ELR (cell line): ENCODE measurements at regions not wholly inside any gene's neighbourhood (a gene's known extent, or its start where the extent isn't known, plus 50 kb on each side); places are given as distances from the start of the nearest gene placed in this dataset.

Experiments
- DNase-seq: peaks from one replicate; pipeline ENCODE4 v3.0.0-alpha.2; 2015; ENCODE audit warnings: low read depth

DNA sequence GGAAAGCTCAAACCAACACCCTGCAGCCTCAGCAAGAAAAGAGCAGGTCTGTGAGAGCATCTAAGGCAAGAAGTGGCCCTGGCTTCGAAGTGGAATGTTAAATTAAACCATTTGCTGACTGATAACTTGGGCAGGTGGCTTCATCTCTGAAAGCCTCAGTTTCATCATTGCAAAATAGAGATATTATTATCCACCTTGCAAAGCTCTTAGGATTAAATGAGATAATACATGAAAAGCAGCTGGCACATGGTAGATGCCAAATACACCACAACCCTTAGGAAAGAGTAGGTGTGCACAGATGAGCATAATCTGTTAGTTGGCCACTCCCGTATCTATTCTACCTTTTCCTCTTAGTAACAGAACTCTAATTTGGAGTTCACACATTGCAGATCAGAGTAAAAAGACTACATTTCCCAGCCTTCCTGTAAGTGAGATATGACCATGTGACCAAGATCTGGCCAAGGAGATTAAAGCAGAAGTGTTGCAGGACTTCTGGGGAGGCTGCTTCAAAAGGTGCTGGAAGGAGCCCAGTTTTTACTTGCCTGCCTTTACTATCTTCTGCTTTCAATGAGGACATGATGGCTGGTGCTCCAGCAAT, 288.7 kb downstream of the SOX9 start:
- no peak for DNase-seq

DNA sequence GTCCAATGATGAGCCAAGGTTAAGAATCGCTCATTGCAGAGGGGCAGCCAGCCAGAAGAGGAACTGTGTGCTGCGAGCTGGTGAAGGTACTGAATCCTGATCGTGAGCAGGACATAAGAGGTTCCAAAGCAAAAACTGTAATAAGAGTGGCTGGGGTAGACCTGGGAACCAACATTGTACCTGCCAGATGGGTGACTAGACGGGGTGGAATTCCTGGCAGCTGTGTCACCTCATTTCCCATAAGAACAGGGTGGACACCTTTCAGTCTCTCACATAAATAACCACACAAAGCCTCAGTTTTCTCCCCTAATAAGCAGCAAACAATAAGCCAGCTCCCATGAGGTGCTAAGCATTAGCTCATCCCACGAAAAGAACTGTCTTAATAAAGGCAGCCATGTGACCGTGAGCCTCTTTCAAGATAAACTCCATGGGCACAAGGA, 290.3 kb downstream of the SOX9 start:
- DNase-seq, result no peak

DNA sequence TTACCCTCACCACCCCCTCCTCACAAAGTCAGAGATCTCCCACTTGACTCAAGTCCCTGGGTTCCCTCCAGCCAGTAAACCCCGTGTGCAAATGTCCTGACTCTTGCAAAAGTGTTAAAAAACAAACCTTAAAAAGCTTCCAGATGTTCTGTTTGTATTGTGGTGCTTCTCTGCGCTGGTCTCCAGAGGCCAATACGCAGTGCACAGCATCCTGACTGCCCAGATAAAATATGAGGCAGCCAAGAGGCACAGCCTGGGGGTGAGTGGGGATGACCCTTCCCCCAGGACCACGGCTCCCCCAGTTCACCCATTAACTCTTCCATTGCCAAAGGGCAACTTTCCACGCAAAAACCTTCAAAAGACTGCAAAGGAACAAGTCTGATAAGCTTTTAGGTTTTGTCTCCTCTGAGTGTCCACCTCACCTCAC, 291.8 kb downstream of the SOX9 start:
- no peak for DNase-seq

GRCh38 chr17:72413077-72414031, 292.5 kb downstream of the SOX9 start:
- no peak for DNase-seq

DNA sequence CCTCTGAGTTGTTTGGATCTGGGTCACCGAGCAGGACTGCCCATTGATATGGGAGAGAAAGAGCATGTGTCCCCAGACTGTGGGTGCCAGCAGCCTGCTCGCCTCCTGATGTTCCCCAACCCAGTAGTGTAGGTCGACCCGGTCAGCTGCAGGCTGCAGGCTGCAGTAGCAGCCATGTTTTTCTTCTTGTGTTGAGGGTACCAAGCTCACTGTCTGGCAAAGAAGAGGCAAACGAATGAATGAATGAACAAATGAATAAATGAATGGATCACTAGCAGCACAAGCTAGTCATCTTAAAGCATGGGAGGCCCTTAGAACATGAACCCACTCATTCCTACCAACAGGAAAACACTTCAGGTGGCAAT, 293.2 kb downstream of the SOX9 start:
- no peak for DNase-seq

DNA sequence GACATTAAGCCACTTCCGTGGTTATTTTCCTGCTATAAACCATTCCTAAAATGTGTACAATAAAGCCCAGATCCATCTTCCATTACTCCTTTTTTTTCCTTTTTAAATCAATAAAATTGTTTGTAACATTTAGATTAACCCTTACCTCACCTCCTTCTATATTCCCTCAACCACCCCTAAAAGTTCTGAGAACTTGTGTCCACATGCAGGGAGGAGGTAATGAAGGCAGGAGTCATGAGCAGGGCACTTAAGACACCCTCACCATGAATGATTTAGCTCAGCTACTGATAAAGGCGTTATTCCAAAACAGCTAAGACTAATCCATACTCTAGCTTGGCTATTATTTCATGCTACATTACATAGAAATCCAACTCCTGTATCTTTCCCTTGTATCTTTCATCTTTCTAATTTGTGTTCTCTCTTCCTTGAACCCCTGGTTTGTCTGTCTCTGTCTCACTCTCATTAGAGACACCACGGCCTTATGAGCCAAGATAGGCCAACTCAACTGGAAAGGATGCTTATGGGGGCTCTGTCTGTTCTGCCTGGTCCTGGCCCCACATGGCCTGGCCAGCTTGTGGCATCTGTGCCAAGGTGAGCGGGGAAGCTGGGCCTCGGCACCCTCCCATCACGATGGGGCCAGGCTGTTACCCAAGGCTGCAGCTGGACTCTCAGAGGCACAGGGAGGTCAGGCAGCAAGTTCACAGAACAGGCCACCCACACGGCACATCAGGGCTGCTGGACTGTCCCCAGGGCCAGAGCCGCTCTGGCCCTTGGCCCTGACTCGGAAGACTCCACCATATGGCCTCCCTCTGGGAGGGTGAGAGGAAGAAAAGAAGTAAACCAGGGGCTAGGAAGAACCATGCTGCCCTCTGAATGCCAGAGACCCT, 294.4 kb downstream of the SOX9 start:
- DNase-seq, result no peak

DNA sequence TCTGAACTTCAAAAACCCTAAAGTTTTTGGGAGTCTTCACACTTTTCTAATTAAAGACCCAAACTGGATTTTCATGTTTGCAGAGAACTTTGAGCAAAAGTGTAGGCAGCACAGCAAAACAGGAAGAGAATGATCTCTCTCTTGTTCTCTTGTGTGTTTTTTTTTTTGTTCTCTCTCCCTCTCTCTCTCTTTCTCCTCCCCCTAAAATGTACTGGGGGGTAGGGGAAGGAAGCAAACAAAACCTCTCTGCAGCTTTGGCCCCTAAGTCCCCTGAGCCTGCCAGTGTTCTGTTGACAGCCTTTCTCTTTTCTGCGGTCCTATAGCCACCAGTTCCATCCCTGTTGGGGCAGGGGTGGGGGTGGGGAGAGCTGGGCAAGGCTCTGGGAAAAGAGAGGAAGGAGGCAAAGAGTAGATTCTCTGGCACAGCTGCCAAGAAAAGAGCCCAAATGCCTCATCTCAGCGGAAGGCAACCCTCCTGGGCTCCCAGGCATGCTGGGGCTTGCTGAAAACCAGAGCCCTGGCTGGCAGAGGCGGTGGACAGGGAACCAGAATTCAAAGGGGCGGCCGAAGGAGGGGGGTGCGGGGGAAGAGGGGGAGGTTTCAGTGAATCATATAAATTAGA, 295.3 kb downstream of the SOX9 start:
- DNase-seq, result no peak

GRCh38 chr17:72416905-72417304, 296.1 kb downstream of the SOX9 start:
- DNase-seq, result no peak

GRCh38 chr17:72417627-72418026, 296.8 kb downstream of the SOX9 start:
- no peak for DNase-seq

DNA sequence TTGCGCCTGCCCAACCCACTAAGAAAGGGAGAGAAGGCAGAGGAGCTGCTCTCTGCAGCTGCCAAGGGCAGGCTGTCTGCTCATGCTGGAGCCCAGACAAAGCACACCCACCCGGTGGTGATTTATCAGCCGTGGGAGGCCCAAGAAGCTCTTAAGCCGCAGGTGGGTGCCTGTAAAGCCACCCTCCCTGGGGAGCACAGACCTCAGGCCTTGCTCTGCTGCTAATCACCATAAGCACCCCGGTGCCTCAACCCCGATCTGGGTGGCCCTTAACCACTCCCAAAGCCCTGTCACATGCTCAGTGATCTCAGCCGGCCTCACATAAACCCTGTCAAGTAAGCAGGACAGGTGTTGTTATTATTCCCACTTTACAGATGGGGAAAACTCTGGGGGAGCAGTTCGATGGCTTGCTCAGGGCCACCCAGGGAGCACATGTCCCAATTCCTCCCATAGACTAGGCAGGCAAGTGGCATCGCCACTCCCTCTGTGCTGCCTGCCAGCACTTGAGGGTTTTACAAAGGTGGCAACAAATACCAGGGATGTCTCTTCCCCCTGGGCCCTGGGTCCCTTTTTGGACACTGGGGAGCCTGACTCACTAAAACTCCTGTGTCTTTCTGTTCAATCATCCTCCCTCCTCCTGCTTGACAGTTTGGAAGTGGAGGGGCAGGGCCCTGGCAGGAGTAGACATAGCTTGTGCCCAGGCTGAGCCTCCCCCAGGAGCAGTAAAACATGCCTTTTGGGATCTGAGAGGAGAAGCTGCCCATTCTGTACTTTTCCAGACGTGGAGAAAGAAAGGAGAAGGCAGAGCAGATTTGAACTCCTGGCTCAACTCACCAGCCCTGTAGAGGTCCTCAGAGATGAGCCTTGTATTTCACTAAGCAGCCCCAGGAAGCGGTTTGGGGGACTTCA, 299.3 kb downstream of the SOX9 start:
- peak; percentile 36 for DNase-seq

- no peak for DNase-seq
These were observed 299.9 kb downstream of the SOX9 start for GRCh38 chr17:72420775-72421127.

DNA sequence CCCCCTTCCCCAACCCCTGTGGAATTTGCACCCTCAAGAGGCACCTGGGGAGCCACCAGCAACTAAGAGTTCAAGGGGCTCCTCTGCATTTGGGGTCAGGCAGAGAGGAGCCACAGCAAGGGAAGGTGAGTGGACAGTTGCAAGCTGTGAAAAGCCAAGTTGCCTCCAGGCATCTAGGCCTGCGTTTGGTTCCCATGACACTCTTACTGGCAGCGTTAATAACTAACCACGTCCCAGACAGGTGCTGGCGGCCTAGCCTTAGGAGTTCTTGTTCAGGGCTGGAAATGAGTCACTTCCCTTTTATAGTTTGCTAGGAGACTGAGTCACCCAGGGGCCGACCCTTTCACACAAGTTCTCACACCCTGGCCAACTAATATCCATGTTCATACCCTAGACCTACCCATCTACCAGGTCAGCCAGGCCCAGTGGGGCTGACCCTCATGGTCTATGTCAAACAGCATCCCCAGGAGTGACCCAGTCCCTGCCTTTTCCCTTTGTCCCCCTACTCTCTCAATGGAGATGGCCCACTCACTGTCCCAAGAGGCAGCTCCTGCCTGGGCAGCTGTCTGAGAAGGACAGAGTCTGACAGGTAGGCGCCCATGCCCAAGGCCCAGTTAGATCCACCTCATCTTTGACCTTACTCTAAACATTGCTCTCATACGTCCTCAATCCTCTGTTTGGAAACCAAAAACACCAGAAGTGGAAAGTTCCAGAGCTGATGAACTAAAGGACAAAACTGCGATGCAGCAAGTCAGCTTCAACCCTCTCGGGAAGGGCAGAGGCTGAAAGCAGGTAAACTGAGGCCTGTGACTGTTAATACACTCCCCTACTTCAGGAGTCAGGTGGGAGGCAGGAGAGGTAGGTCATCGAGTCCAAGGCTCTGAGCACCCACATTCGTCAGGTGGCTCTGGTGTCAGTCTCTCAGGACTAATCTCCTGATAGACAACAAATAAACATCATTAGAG, 300.6 kb downstream of the SOX9 start:
- DNase-seq, result peak; percentile 100

DNA sequence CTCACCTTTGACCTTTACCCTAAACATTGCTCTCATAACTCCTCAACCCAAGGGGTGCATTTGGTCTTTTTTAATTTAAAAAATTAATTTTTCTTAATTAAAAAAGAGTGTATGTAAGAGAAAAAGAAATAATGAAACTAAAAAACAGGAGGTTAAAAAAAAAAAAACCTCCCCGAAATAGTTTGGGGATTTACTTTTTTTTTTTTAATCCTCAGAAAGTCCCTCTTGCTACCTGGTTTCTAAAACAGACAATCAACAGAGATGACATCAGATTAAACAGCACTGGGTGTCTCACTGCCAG, 301.3 kb downstream of the SOX9 start:
- DNase-seq, result no peak

DNA sequence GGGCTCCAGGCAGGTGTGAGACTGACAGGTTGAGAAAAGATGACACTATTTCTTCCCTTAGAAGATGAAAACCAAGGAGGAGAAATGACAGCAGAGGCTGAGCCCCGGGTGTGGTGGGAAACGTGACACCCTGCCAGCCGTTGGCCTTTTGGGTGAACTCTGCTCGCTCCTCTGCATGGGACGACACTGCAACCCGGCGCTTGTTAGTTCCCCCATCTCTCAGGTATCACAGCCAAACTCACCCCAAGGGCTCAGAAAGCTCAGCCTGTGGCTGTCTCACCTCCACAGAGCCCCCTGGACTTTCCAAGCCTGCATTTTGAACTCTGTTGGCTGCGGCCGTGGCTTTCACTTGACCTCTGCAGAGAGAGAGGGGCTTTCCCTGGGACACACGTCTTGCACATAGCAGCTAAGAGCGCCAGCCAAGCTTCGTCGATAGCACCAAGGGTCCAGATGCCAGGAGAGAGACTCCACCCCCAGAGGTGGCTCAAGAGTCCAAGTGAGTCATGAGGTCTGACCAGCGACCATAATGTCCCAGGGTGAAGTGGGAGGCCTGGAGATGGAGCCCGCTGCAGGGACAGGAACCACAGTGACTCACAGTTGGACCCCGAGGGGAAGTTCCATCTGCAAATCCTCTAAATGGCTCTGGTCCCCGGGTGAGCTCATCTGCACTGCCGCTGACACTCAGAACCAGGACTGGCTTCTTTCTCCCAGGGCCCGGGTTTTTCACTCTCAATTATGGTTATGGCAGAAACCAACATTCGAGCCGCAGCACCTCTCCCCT, 301.9 kb downstream of the SOX9 start:
- peak; percentile 100 for DNase-seq

GRCh38 chr17:72423286-72423589, 302.4 kb downstream of the SOX9 start:
- DNase-seq, result no peak

DNA sequence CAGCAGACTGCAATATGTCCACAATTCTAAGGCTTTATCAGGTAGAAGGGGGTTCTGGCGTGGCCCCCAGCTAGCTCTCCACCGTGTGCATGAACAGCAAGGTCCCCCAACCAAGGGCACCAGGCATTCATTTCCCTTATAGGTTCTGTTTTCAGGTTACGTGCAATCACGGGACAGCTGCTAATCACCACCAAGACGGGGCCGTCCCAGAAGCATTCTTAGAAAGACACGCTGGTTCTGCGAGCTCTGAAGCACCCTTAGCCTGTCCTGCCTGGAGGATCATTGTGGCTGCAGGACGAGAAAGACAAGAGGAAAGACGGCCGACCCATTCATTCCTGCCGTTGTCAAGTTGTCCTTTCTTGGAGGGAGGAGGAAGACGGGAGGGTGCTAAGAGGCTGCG, 302.9 kb downstream of the SOX9 start:
- no peak for DNase-seq

DNA sequence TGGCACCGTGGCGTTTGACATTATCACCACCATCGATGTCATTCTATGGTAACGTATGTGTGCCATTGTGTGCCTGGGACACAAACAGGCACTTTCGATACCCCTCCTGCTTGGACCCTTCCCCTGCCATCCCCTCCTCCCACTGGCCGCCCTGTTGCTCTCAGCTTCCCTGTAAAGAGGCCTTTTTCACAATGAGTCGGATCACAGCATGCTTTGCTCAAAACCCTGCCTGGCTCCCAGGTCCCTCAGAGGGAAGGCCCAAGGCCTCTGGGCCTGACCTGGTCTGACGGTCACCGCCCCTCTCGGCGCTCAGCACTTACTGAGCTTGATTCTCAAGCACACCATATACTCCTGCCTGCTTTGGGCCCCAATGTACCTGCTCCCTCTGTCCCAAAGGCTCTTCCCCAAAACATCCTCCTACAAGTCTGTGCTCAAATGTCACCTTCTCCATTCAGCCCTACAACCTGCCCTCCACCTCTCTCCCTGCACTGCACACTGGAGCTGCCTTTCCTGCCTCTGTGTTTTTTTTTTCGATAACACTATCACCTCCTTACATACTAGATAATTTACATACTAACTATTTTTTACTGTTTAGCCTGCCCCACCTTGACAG, 303.8 kb downstream of the SOX9 start:
- DNase-seq, result no peak

GRCh38 chr17:72425133-72425793, 304.4 kb downstream of the SOX9 start:
- DNase-seq, result no peak

DNA sequence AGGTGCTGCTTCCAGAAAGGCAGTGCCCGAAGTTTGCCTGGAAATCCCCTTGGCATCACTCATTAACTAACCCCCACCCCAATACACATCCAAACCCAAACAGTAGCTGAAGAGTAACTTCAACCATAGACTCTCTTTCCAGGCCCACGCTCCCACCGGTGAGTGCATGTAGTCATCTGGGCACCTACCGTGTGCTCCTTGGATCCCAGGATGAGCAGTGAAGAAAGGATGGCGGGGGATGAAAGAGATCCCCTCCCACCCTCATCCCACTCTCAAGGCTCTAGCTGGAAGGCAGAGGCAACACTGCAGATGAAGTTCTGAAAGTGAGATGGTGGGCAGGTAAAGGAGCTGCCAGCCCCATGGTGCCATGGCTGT, 305.0 kb downstream of the SOX9 start:
- no peak for DNase-seq
